ENCODE measurements at regions not wholly inside any gene's neighbourhood (a gene's known extent, or its start where the extent isn't known, plus 50 kb on each side); places are given as distances from the start of the nearest gene placed in this dataset.

DNA sequence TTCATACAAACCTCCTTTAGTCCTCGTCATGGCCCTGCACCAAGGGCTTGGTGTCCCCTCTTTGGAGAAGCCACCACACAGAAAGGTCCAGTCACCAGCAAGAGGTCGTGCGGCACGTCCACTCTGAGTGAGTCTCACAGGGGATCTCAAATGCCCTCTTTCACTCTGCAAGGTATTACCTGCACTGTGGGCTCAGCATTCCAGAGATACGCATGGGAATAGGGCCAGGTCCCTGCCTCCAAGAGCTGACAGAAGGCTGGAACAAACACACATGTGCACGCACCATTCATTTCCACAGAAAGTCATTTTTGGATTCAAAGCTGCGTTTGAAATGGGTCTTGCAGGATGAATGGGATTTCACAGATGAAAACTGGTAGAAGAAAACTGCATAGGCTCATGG, 50.4 kb upstream of the TJP1 start:
- 0 out of 7 replicates have a peak, but pooled peaks cover 0 to 6% (median 0%) of the 10 kb centered on the region in 4 experiments for H3K4me1 ChIP-seq (replicated peaks in 1 of 4; ENCODE audit: control insufficient read depth in 3 of 4, insufficient read depth in 4 of 4, low read length in 3 of 4)
- no peak for FAIRE-seq
- no peak for DNase-seq (ENCODE audit: low read depth in 1 of 2, low spot score in 2 of 2)
- H4K91ac ChIP-seq (replicated peaks; ENCODE audit: insufficient read length, low read length), result no peak overlapping the region
- H3K4me2 ChIP-seq (ENCODE audit: insufficient read depth in 1 of 2, low read depth in 2 of 2, low read length in 2 of 2), result no peak overlapping the region
- no peak overlapping the region for H3K4me3 ChIP-seq (ENCODE audit: extremely low read depth in 1 of 4, insufficient read depth in 2 of 4, low read depth in 3 of 4, low read length in 4 of 4)
- no peak overlapping the region for H2BK5ac ChIP-seq (ENCODE audit: low read depth, low read length)
- no peak overlapping the region for H4K8ac ChIP-seq (ENCODE audit: extremely low read depth, insufficient read depth, low read length)
- no peak overlapping the region for H3K56ac ChIP-seq (replicated peaks; ENCODE audit: insufficient read length, low read depth, low read length)
- no peak overlapping the region for H2BK20ac ChIP-seq (ENCODE audit: low read length)
- H3K9ac ChIP-seq (replicated peaks in 1 of 4; ENCODE audit: extremely low read depth in 1 of 4, low read depth in 3 of 4, low read length in 3 of 4), result no peak overlapping the region
- no peaks in the 10 kb centered on the region for H3K9me3 ChIP-seq (ENCODE audit: insufficient read depth in 2 of 2, low read depth in 1 of 2, low read length in 1 of 2)
- H3K14ac ChIP-seq (ENCODE audit: insufficient read length), result no peak overlapping the region
- no peaks in the 10 kb centered on the region for H3K36me3 ChIP-seq (ENCODE audit: control insufficient read depth in 2 of 4, insufficient read depth in 4 of 4, low read length in 3 of 4)
- H4K20me1 ChIP-seq (replicated peaks in 1 of 2; ENCODE audit: control insufficient read depth in 1 of 2, insufficient read depth in 2 of 2, low read length in 2 of 2), result no peaks in the 10 kb centered on the region
- no peak overlapping the region for H2BK12ac ChIP-seq (ENCODE audit: low read depth, low read length)
- no peaks in the 10 kb centered on the region for H3K79me2 ChIP-seq (ENCODE audit: control insufficient read depth in 1 of 2, insufficient read depth in 2 of 2, low read length in 2 of 2)
- H2AFZ ChIP-seq (ENCODE audit: low read length), result peak overlapping the region; percentile 48
- H3K23me2 ChIP-seq (ENCODE audit: low read depth, low read length), result no peaks in the 10 kb centered on the region
- H2AK5ac ChIP-seq (ENCODE audit: low read depth, low read length), result no peak overlapping the region
- no peak overlapping the region for H2BK15ac ChIP-seq (ENCODE audit: low read length)
- H2BK120ac ChIP-seq (replicated peaks; ENCODE audit: low read depth, low read length), result no peak overlapping the region
- no peak overlapping the region for H3K27ac ChIP-seq (ENCODE audit: low read depth, low read length)
- no peak overlapping the region for H3K18ac ChIP-seq (ENCODE audit: extremely low read depth, low read length)
- WGBS, 2 experiments (ENCODE audit: extremely low coverage in 1 of 2, insufficient coverage in 1 of 2, insufficient read length in 1 of 2, insufficient replicate concordance in 2 of 2, low coverage in 1 of 2, low lambda C conversion rate in 2 of 2, missing lambda C conversion rate in 1 of 2), result 87% methylated on average over 7 of the region's 7 CpGs; no CpG with 5 or more reads in 1 of the 2 experiments
- H3K4ac ChIP-seq (replicated peaks; ENCODE audit: insufficient read length, low read depth, low read length), result no peak overlapping the region
- H4K5ac ChIP-seq (ENCODE audit: insufficient read length, low read depth, low read length), result no peak overlapping the region
- no peak overlapping the region for H3K23ac ChIP-seq (ENCODE audit: insufficient read length)
- H3K27me3 ChIP-seq (replicated peaks in 1 of 4; ENCODE audit: control insufficient read depth in 3 of 4, extremely low read depth in 1 of 4, insufficient read depth in 3 of 4, low read length in 3 of 4), result no peaks in the 10 kb centered on the region
- CTCF ChIA-PET (ENCODE audit: partially characterized antibody), result interaction anchor here (0.7 to 3.9 kb wide), 4 partner anchors 9 to 53 kb away, joined by 3 to 23 read pairs (median 6); no protein-coding TSS in a partner anchor
- H3K79me1 ChIP-seq (ENCODE audit: low read depth, low read length), result no peaks in the 10 kb centered on the region
- POLR2A ChIA-PET (ENCODE audit: partially characterized antibody), result interaction anchor here (0.6 to 2.3 kb wide), 5 partner anchors 9 to 52 kb away, joined by 3 to 7 read pairs (median 3); no protein-coding TSS in a partner anchor
- TF ChIP-seq, protein P1, sequence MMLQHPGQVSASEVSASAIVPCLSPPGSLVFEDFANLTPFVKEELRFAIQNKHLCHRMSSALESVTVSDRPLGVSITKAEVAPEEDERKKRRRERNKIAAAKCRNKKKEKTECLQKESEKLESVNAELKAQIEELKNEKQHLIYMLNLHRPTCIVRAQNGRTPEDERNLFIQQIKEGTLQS (IDR thresholded peaks at IDR 0.05; ENCODE audit: insufficient read depth, low read depth, low read length), result no peak
- no peak for TF ChIP-seq SIRT6 (IDR thresholded peaks at IDR 0.05; ENCODE audit: low read length)
- TF ChIP-seq HDAC2 (IDR thresholded peaks at IDR 0.05; ENCODE audit: borderline replicate concordance in 1 of 2, low read depth in 2 of 2, low read length in 2 of 2), result no peak
- no peak for TF ChIP-seq CHD1 (IDR thresholded peaks at IDR 0.05; ENCODE audit: low read depth, low read length)
- TF ChIP-seq, protein P2, sequence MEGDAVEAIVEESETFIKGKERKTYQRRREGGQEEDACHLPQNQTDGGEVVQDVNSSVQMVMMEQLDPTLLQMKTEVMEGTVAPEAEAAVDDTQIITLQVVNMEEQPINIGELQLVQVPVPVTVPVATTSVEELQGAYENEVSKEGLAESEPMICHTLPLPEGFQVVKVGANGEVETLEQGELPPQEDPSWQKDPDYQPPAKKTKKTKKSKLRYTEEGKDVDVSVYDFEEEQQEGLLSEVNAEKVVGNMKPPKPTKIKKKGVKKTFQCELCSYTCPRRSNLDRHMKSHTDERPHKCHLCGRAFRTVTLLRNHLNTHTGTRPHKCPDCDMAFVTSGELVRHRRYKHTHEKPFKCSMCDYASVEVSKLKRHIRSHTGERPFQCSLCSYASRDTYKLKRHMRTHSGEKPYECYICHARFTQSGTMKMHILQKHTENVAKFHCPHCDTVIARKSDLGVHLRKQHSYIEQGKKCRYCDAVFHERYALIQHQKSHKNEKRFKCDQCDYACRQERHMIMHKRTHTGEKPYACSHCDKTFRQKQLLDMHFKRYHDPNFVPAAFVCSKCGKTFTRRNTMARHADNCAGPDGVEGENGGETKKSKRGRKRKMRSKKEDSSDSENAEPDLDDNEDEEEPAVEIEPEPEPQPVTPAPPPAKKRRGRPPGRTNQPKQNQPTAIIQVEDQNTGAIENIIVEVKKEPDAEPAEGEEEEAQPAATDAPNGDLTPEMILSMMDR (IDR thresholded peaks at IDR 0.05; ENCODE audit: control extremely low read depth in 1 of 3, insufficient read depth in 1 of 3, low read depth in 1 of 3, low read length in 3 of 3), result no peak
- TF ChIP-seq SP4 (IDR thresholded peaks at IDR 0.05; ENCODE audit: low read length), result no peak
- TF ChIP-seq, protein P3, sequence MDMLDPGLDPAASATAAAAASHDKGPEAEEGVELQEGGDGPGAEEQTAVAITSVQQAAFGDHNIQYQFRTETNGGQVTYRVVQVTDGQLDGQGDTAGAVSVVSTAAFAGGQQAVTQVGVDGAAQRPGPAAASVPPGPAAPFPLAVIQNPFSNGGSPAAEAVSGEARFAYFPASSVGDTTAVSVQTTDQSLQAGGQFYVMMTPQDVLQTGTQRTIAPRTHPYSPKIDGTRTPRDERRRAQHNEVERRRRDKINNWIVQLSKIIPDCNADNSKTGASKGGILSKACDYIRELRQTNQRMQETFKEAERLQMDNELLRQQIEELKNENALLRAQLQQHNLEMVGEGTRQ (IDR thresholded peaks at IDR 0.05; ENCODE audit: low read length), result no peak
- TF ChIP-seq, protein P4, sequence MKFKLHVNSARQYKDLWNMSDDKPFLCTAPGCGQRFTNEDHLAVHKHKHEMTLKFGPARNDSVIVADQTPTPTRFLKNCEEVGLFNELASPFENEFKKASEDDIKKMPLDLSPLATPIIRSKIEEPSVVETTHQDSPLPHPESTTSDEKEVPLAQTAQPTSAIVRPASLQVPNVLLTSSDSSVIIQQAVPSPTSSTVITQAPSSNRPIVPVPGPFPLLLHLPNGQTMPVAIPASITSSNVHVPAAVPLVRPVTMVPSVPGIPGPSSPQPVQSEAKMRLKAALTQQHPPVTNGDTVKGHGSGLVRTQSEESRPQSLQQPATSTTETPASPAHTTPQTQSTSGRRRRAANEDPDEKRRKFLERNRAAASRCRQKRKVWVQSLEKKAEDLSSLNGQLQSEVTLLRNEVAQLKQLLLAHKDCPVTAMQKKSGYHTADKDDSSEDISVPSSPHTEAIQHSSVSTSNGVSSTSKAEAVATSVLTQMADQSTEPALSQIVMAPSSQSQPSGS (IDR thresholded peaks at IDR 0.05; ENCODE audit: low read length), result no peak
